RWPE2 (cell line): ENCODE measurements at regions not wholly inside any gene's neighbourhood (a gene's known extent, or its start where the extent isn't known, plus 50 kb on each side); places are given as distances from the start of the nearest gene placed in this dataset.

ENCODE experiments used
- ATAC-seq: fragments of 200-7000 bp; cut with Tn5 transposase; 3 replicates; pipeline ENCODE4 v1.9.1; 2021; ENCODE audit warnings: low read depth
- DNase-seq: peaks from one replicate; pipeline ENCODE4 v3.0.0-alpha.2; 2020; ENCODE audit warnings: low spot score
- H3K27ac ChIP-seq: fragments of 450-650 bp; 2 replicates; pipeline ENCODE4 v1.5.1; 2017; ENCODE audit warnings: mild to moderate bottlenecking; ENCODE audit not compliant: poor library complexity, severe bottlenecking
- H3K27me3 ChIP-seq: fragments of 250-450 bp; sonication (Bioruptor Pico); 2 replicates; pipeline ENCODE4 v1.5.1; 2021; ENCODE audit warnings: mild to moderate bottlenecking, moderate library complexity; ENCODE audit not compliant: insufficient read depth, poor library complexity, severe bottlenecking
- H3K36me3 ChIP-seq: fragments of 250-450 bp; sonication (Bioruptor Pico); 2 replicates; pipeline ENCODE4 v1.5.1; 2020; ENCODE audit warnings: low read depth, mild to moderate bottlenecking, moderate library complexity
- H3K4me1 ChIP-seq: fragments of 250-450 bp; sonication (Bioruptor Pico); 2 replicates; pipeline ENCODE4 v1.5.1; 2021; ENCODE audit warnings: mild to moderate bottlenecking, moderate library complexity; ENCODE audit not compliant: insufficient read depth, poor library complexity, severe bottlenecking
- H3K4me3 ChIP-seq: fragments of 250-450 bp; sonication (Bioruptor Pico); 2 replicates; pipeline ENCODE4 v1.5.1; 2021; ENCODE audit warnings: mild to moderate bottlenecking, moderate library complexity; ENCODE audit not compliant: severe bottlenecking
- H3K9me3 ChIP-seq: fragments of 250-450 bp; sonication (Bioruptor Pico); 2 replicates; pipeline ENCODE4 v1.5.1; 2021; ENCODE audit warnings: mild to moderate bottlenecking, moderate library complexity; ENCODE audit not compliant: severe bottlenecking
- TF ChIP-seq, protein P1 (sequence below): fragments of 450-650 bp; IDR thresholded peaks from one replicate; pipeline ENCODE4 v1.5.1; 2017; ENCODE audit warnings: mild to moderate bottlenecking, moderate library complexity; ENCODE audit not compliant: poor library complexity, severe bottlenecking

GRCh38 chr3:24830230-24831152, 335.8 kb upstream of the THRB start:
- Histone ChIP-seq H3K4me1 (no peaks in the 10 kb centered on the region), H3K4me3 (no peak overlapping the region), H3K9me3 (no peaks in the 10 kb centered on the region), H3K27me3 (peaks cover 42% of the 10 kb centered on the region), H3K36me3 (no peaks in the 10 kb centered on the region), H3K27ac (no peak overlapping the region)
- TF ChIP-seq, protein P1, sequence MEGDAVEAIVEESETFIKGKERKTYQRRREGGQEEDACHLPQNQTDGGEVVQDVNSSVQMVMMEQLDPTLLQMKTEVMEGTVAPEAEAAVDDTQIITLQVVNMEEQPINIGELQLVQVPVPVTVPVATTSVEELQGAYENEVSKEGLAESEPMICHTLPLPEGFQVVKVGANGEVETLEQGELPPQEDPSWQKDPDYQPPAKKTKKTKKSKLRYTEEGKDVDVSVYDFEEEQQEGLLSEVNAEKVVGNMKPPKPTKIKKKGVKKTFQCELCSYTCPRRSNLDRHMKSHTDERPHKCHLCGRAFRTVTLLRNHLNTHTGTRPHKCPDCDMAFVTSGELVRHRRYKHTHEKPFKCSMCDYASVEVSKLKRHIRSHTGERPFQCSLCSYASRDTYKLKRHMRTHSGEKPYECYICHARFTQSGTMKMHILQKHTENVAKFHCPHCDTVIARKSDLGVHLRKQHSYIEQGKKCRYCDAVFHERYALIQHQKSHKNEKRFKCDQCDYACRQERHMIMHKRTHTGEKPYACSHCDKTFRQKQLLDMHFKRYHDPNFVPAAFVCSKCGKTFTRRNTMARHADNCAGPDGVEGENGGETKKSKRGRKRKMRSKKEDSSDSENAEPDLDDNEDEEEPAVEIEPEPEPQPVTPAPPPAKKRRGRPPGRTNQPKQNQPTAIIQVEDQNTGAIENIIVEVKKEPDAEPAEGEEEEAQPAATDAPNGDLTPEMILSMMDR: no peak
- ATAC-seq (no peak), DNase-seq (no peak)

GRCh38 chr3:24831221-24831620, 336.6 kb upstream of the THRB start:
- ATAC-seq: no peak
- peaks cover 41% of the 10 kb centered on the region for H3K27me3 ChIP-seq

GRCh38 chr3:24832891-24833290, 338.2 kb upstream of the THRB start:
- Histone ChIP-seq H3K27ac (no peak overlapping the region), H3K27me3 (peaks cover 37% of the 10 kb centered on the region), H3K4me3 (no peak overlapping the region), H3K36me3 (no peaks in the 10 kb centered on the region), H3K9me3 (no peaks in the 10 kb centered on the region), H3K4me1 (no peaks in the 10 kb centered on the region)
- no peak for DNase-seq
- peak; percentile 21; the same call in 1 of the 3 replicates for ATAC-seq
- TF ChIP-seq, protein P1: no peak

More at GRCh38 chr3:24831221-24831620, 336.6 kb upstream of the THRB start:
- H3K4me1 ChIP-seq: no peaks in the 10 kb centered on the region
- H3K9me3 ChIP-seq: no peaks in the 10 kb centered on the region
- H3K27ac ChIP-seq: no peak overlapping the region
- H3K4me3 ChIP-seq: no peak overlapping the region
- no peak for DNase-seq
- no peaks in the 10 kb centered on the region for H3K36me3 ChIP-seq
- TF ChIP-seq, protein P1: no peak

DNA sequence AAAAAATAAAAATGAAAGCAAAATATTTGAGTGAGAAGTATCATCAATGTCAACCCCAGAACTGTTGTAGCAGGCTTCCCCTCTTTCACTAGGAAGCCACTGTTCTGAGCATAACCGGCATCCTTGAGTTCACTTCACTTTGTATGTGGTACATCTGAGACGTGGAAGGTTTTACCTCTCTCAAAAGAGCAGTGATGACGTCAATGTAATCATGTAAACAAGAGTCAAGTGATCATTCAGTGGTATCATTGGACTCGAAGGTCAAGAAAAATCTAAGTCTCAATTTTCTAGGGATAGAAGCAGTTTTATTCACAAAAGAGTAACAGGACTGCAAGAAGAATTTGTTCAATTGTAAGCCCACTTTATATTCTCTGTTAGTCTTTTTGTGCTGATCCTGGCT, 339.8 kb upstream of the THRB start:
- no peak overlapping the region for H3K4me3 ChIP-seq
- no peak for ATAC-seq
- peaks cover 25% of the 10 kb centered on the region for H3K27me3 ChIP-seq
- H3K27ac ChIP-seq: no peak overlapping the region
- no peaks in the 10 kb centered on the region for H3K9me3 ChIP-seq
- no peak for DNase-seq
- TF ChIP-seq, protein P1: no peak
- no peaks in the 10 kb centered on the region for H3K36me3 ChIP-seq
- no peaks in the 10 kb centered on the region for H3K4me1 ChIP-seq

- H3K27ac ChIP-seq: no peak overlapping the region
- no peaks in the 10 kb centered on the region for H3K4me1 ChIP-seq
- no peaks in the 10 kb centered on the region for H3K36me3 ChIP-seq
- TF ChIP-seq, protein P1: no peak
- ATAC-seq (no peak), DNase-seq (no peak)
- no peaks in the 10 kb centered on the region for H3K9me3 ChIP-seq
- H3K4me3 ChIP-seq: no peak overlapping the region
- peaks cover 18% of the 10 kb centered on the region for H3K27me3 ChIP-seq
Observed at GRCh38 chr3:24835510-24835909, 340.9 kb upstream of the THRB start.
